ENCODE measurements at regions not wholly inside any gene's neighbourhood (a gene's known extent, or its start where the extent isn't known, plus 50 kb on each side); places are given as distances from the start of the nearest gene placed in this dataset.

- Histone ChIP-seq H2BK15ac (ENCODE audit: low read depth, poor library complexity, severe bottlenecking) (no peak overlapping the region), H4K91ac (ENCODE audit: low read length) (no peak overlapping the region), H3K9me3 (ENCODE audit: control insufficient read depth, low read length) (peaks cover 4% of the 10 kb centered on the region), H2BK5ac (ENCODE audit: low read depth, low read length, poor library complexity, severe bottlenecking) (no peak overlapping the region), H2BK120ac (ENCODE audit: low read depth, low read length) (no peak overlapping the region), H2AK5ac (ENCODE audit: low read length, severe bottlenecking) (no peak overlapping the region), H3K9ac (ENCODE audit: low read length) (no peak overlapping the region), H3K18ac (ENCODE audit: low read depth in 1 of 2, low read length in 2 of 2) (no peak overlapping the region), H2AFZ (ENCODE audit: low read depth, low read length) (no peak overlapping the region), H4K8ac (ENCODE audit: low read length) (no peak overlapping the region), H3K79me1 (replicated peaks; ENCODE audit: low read length, poor library complexity, severe bottlenecking) (no peaks in the 10 kb centered on the region), H3K27me3 (ENCODE audit: control insufficient read depth in 1 of 2, insufficient read depth in 1 of 2, low read length in 2 of 2) (peaks cover 0 to 34% of the 10 kb centered on the region in 2 experiments), H3K23ac (ENCODE audit: low read length in 2 of 2) (no peak overlapping the region), H3K4me2 (ENCODE audit: low read length, poor library complexity, severe bottlenecking) (no peak overlapping the region), H2BK12ac (ENCODE audit: low read length in 2 of 2) (no peak overlapping the region), H3K4me3 (ENCODE audit: insufficient read depth in 1 of 2, low read depth in 1 of 2, low read length in 2 of 2) (no peak overlapping the region), H3K27ac (ENCODE audit: low read length, poor library complexity, severe bottlenecking) (no peak overlapping the region), H3K4me1 (ENCODE audit: control insufficient read depth, insufficient read depth, low read depth, low read length) (peaks cover 30% of the 10 kb centered on the region), H3K4ac (ENCODE audit: low read depth in 1 of 2, low read length in 2 of 2) (no peak overlapping the region), H3K14ac (ENCODE audit: low read length in 2 of 2) (no peak overlapping the region), H3K36me3 (ENCODE audit: control insufficient read depth in 1 of 2, insufficient read depth in 2 of 2, low read depth in 1 of 2, low read length in 2 of 2) (no peaks in the 10 kb centered on the region)
- 82% methylated on average over 1 of the region's 1 CpG for WGBS
- DNase-seq: no peak
These were observed 148.9 kb upstream of the PFKP start for GRCh38 chr10:2918489-2918888.

DNA sequence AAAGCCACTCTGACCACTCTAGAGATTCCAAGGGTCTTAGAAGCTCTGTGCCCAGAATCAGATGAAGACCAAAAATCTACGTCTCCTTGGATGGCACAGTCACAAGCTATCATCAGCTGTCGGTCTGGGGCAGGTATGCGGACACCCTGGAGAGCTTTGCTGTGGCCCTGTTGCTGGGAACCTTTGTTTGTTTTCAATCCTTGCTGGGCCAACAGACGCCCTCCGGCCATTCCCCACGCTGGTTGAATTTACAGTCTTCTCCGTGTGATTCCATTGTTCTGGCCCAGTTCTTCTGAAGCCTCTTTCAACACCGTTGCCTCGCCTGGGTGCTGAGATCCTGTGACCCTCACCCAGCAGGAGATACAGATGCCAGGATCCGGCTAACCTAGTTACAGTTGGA is 149.4 kb upstream of the PFKP start:
- Histone ChIP-seq H2BK5ac (ENCODE audit: low read depth, low read length, poor library complexity, severe bottlenecking) (no peak overlapping the region), H3K9me3 (ENCODE audit: control insufficient read depth, low read length) (peaks cover 4% of the 10 kb centered on the region), H4K8ac (ENCODE audit: low read length) (no peak overlapping the region), H3K27me3 (ENCODE audit: control insufficient read depth in 1 of 2, insufficient read depth in 1 of 2, low read length in 2 of 2) (peaks cover 0 to 38% of the 10 kb centered on the region in 2 experiments), H4K91ac (ENCODE audit: low read length) (no peak overlapping the region), H2BK12ac (ENCODE audit: low read length in 2 of 2) (no peak overlapping the region), H3K4me1 (ENCODE audit: control insufficient read depth, insufficient read depth, low read depth, low read length) (peaks cover 32% of the 10 kb centered on the region), H3K18ac (ENCODE audit: low read depth in 1 of 2, low read length in 2 of 2) (no peak overlapping the region), H3K23ac (ENCODE audit: low read length in 2 of 2) (no peak overlapping the region), H2AFZ (ENCODE audit: low read depth, low read length) (no peak overlapping the region), H3K14ac (ENCODE audit: low read length in 2 of 2) (no peak overlapping the region), H3K36me3 (ENCODE audit: control insufficient read depth in 1 of 2, insufficient read depth in 2 of 2, low read depth in 1 of 2, low read length in 2 of 2) (no peaks in the 10 kb centered on the region), H2AK5ac (ENCODE audit: low read length, severe bottlenecking) (peak overlapping the region; percentile 79), H3K79me1 (replicated peaks; ENCODE audit: low read length, poor library complexity, severe bottlenecking) (no peaks in the 10 kb centered on the region), H2BK120ac (ENCODE audit: low read depth, low read length) (no peak overlapping the region), H3K27ac (ENCODE audit: low read length, poor library complexity, severe bottlenecking) (no peak overlapping the region), H3K9ac (ENCODE audit: low read length) (no peak overlapping the region), H3K4me3 (ENCODE audit: insufficient read depth in 1 of 2, low read depth in 1 of 2, low read length in 2 of 2) (no peak overlapping the region), H3K4me2 (ENCODE audit: low read length, poor library complexity, severe bottlenecking) (no peak overlapping the region), H2BK15ac (ENCODE audit: low read depth, poor library complexity, severe bottlenecking) (no peak overlapping the region), H3K4ac (ENCODE audit: low read depth in 1 of 2, low read length in 2 of 2) (no peak overlapping the region)
- DNase-seq: no peak
- WGBS: 76% methylated on average over 10 of the region's 10 CpGs

- Histone ChIP-seq H3K4me1 (ENCODE audit: control insufficient read depth, insufficient read depth, low read depth, low read length) (peaks cover 27% of the 10 kb centered on the region), H3K23ac (ENCODE audit: low read length in 2 of 2) (no peak overlapping the region), H2BK15ac (ENCODE audit: low read depth, poor library complexity, severe bottlenecking) (no peak overlapping the region), H2AK5ac (ENCODE audit: low read length, severe bottlenecking) (peak overlapping the region; percentile 93), H2BK12ac (ENCODE audit: low read length in 2 of 2) (peak overlapping the region in 1 of 2 experiments; percentile 7), H3K4me3 (ENCODE audit: insufficient read depth in 1 of 2, low read depth in 1 of 2, low read length in 2 of 2) (no peak overlapping the region), H3K9ac (ENCODE audit: low read length) (no peak overlapping the region), H2BK120ac (ENCODE audit: low read depth, low read length) (no peak overlapping the region), H4K8ac (ENCODE audit: low read length) (no peak overlapping the region), H3K14ac (ENCODE audit: low read length in 2 of 2) (no peak overlapping the region), H2AFZ (ENCODE audit: low read depth, low read length) (no peak overlapping the region), H4K91ac (ENCODE audit: low read length) (no peak overlapping the region), H3K4me2 (ENCODE audit: low read length, poor library complexity, severe bottlenecking) (no peak overlapping the region), H3K36me3 (ENCODE audit: control insufficient read depth in 1 of 2, insufficient read depth in 2 of 2, low read depth in 1 of 2, low read length in 2 of 2) (no peaks in the 10 kb centered on the region), H3K27ac (ENCODE audit: low read length, poor library complexity, severe bottlenecking) (no peak overlapping the region), H3K9me3 (ENCODE audit: control insufficient read depth, low read length) (peaks cover 4% of the 10 kb centered on the region), H3K27me3 (ENCODE audit: control insufficient read depth in 1 of 2, insufficient read depth in 1 of 2, low read length in 2 of 2) (peaks cover 0 to 40% of the 10 kb centered on the region in 2 experiments), H3K4ac (ENCODE audit: low read depth in 1 of 2, low read length in 2 of 2) (no peak overlapping the region), H3K18ac (ENCODE audit: low read depth in 1 of 2, low read length in 2 of 2) (no peak overlapping the region), H2BK5ac (ENCODE audit: low read depth, low read length, poor library complexity, severe bottlenecking) (peak overlapping the region; percentile 66), H3K79me1 (replicated peaks; ENCODE audit: low read length, poor library complexity, severe bottlenecking) (no peaks in the 10 kb centered on the region)
- WGBS: 86% methylated on average over 11 of the region's 11 CpGs
- DNase-seq: no peak
These were observed 151.9 kb upstream of the PFKP start for GRCh38 chr10:2915412-2915811.

GRCh38 chr10:2914741-2915140 is 152.6 kb upstream of the PFKP start:
- Histone ChIP-seq H3K79me1 (replicated peaks; ENCODE audit: low read length, poor library complexity, severe bottlenecking) (no peaks in the 10 kb centered on the region), H3K4ac (ENCODE audit: low read depth in 1 of 2, low read length in 2 of 2) (no peak overlapping the region), H4K91ac (ENCODE audit: low read length) (no peak overlapping the region), H3K18ac (ENCODE audit: low read depth in 1 of 2, low read length in 2 of 2) (no peak overlapping the region), H2AK5ac (ENCODE audit: low read length, severe bottlenecking) (no peak overlapping the region), H3K23ac (ENCODE audit: low read length in 2 of 2) (no peak overlapping the region), H3K9me3 (ENCODE audit: control insufficient read depth, low read length) (no peaks in the 10 kb centered on the region), H2BK15ac (ENCODE audit: low read depth, poor library complexity, severe bottlenecking) (no peak overlapping the region), H4K8ac (ENCODE audit: low read length) (no peak overlapping the region), H3K27ac (ENCODE audit: low read length, poor library complexity, severe bottlenecking) (no peak overlapping the region), H2BK5ac (ENCODE audit: low read depth, low read length, poor library complexity, severe bottlenecking) (no peak overlapping the region), H2AFZ (ENCODE audit: low read depth, low read length) (no peak overlapping the region), H3K4me1 (ENCODE audit: control insufficient read depth, insufficient read depth, low read depth, low read length) (peaks cover 27% of the 10 kb centered on the region), H2BK12ac (ENCODE audit: low read length in 2 of 2) (no peak overlapping the region), H3K4me2 (ENCODE audit: low read length, poor library complexity, severe bottlenecking) (no peak overlapping the region), H2BK120ac (ENCODE audit: low read depth, low read length) (no peak overlapping the region), H3K14ac (ENCODE audit: low read length in 2 of 2) (no peak overlapping the region), H3K36me3 (ENCODE audit: control insufficient read depth in 1 of 2, insufficient read depth in 2 of 2, low read depth in 1 of 2, low read length in 2 of 2) (no peaks in the 10 kb centered on the region), H3K9ac (ENCODE audit: low read length) (no peak overlapping the region), H3K4me3 (ENCODE audit: insufficient read depth in 1 of 2, low read depth in 1 of 2, low read length in 2 of 2) (no peak overlapping the region), H3K27me3 (ENCODE audit: control insufficient read depth in 1 of 2, insufficient read depth in 1 of 2, low read length in 2 of 2) (peaks cover 0 to 33% of the 10 kb centered on the region in 2 experiments)
- WGBS: 80% methylated on average over 5 of the region's 5 CpGs
- DNase-seq: peak; percentile 6

Measured in mesenchymal stem cell (in vitro differentiated cells and primary cell).